Lower leg skin (tissue), 4 donors: ENCODE measurements at regions not wholly inside any gene's neighbourhood (a gene's known extent, or its start where the extent isn't known, plus 50 kb on each side); places are given as distances from the start of the nearest gene placed in this dataset.

Source experiments
- DNase-seq, 2 donors: peaks; one replicate each; pipeline ENCODE4 v3.0.0-alpha.2; 2019; ENCODE audit warnings: low spot score in 2 of 2
- H3K4me3 ChIP-seq: fragments of 200-600 bp; sonication (generic); 2 replicates; pipeline ENCODE4 v1.5.1; 2017; ENCODE audit warnings: mild to moderate bottlenecking, low read depth; ENCODE audit not compliant: poor library complexity, severe bottlenecking
- POLR2A ChIP-seq, 2 donors: fragments of 450-650 bp; IDR thresholded peaks; one replicate each; pipeline ENCODE4 v1.6.1; 2016 to 2017; ENCODE audit warnings: antibody characterized with exemption in 2 of 2, mild to moderate bottlenecking in 1 of 2, moderate library complexity in 1 of 2
- WGBS, 2 donors: methylation state at CpG; one replicate each; pipeline ENCODE4 v1.1.5; 2018; 5-methylcytosine and 5-hydroxymethylcytosine counted together
- intact Hi-C: fragments of 100-400 bp; cut with DNase I; formaldehyde crosslinking; loops from one replicate; pipeline ENCODE4 v1.15.0; 2023; ENCODE audit warnings: low total_unique reads
- TF ChIP-seq, protein P1 (sequence below), 3 donors: fragments of 450-650 bp; IDR thresholded peaks; one replicate each; pipeline ENCODE4 v1.5.1; 2016; ENCODE audit warnings: antibody characterized with exemption in 3 of 3, mild to moderate bottlenecking in 3 of 3, moderate library complexity in 2 of 3

DNA sequence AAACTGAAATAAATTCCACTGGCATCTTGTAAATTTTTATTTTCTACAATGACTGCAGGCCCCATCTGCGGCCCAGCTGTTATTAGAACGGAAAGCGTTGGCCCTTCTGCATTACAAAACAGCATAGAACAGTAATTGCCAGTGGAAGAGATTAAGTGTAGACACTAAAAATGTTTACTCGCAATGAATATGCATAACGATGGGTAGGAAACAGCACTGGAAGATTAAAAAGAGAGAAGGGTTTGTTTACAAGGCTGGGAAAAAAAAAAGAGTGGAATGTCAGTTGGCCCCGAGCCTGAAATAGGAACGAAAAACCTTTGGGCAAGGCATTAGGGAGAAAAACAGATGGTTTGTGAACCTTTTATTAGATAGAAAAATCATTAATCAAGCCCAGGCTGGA lies 275.9 kb upstream of the TCF4 start:
- intact Hi-C loops: no loop called here
- TF ChIP-seq, protein P1, sequence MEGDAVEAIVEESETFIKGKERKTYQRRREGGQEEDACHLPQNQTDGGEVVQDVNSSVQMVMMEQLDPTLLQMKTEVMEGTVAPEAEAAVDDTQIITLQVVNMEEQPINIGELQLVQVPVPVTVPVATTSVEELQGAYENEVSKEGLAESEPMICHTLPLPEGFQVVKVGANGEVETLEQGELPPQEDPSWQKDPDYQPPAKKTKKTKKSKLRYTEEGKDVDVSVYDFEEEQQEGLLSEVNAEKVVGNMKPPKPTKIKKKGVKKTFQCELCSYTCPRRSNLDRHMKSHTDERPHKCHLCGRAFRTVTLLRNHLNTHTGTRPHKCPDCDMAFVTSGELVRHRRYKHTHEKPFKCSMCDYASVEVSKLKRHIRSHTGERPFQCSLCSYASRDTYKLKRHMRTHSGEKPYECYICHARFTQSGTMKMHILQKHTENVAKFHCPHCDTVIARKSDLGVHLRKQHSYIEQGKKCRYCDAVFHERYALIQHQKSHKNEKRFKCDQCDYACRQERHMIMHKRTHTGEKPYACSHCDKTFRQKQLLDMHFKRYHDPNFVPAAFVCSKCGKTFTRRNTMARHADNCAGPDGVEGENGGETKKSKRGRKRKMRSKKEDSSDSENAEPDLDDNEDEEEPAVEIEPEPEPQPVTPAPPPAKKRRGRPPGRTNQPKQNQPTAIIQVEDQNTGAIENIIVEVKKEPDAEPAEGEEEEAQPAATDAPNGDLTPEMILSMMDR (IDR thresholded peaks at IDR 0.05): no peak
- no peak for TF ChIP-seq POLR2A (IDR thresholded peaks at IDR 0.05)
- WGBS, 2 donors: 30 to 36% methylated on average over 7 of the region's 7 CpGs
- no peak overlapping the region for H3K4me3 ChIP-seq
- no peak for DNase-seq

DNA sequence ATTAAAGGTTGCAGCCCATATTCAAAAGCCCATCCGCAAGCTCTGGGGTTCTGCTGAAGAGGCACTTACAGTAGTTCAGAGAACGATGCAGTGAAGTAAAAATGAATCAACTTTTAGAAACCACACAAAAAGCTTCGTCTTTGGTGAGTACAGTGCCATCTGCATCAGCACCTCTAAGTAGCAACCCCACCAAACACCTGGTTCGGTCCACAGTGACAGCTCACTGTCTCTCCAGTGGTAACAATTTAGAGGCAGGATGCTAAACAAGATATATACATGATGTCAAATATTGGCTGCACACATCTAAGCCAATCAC lies 275.4 kb upstream of the TCF4 start:
- no peak for TF ChIP-seq POLR2A (IDR thresholded peaks at IDR 0.05)
- TF ChIP-seq, protein P1 (IDR thresholded peaks at IDR 0.05): no peak
- DNase-seq: no peak
- WGBS, 2 donors: 66 to 88% methylated on average over 4 of the region's 4 CpGs
- H3K4me3 ChIP-seq: no peak overlapping the region
- intact Hi-C loops: no loop called here

DNA sequence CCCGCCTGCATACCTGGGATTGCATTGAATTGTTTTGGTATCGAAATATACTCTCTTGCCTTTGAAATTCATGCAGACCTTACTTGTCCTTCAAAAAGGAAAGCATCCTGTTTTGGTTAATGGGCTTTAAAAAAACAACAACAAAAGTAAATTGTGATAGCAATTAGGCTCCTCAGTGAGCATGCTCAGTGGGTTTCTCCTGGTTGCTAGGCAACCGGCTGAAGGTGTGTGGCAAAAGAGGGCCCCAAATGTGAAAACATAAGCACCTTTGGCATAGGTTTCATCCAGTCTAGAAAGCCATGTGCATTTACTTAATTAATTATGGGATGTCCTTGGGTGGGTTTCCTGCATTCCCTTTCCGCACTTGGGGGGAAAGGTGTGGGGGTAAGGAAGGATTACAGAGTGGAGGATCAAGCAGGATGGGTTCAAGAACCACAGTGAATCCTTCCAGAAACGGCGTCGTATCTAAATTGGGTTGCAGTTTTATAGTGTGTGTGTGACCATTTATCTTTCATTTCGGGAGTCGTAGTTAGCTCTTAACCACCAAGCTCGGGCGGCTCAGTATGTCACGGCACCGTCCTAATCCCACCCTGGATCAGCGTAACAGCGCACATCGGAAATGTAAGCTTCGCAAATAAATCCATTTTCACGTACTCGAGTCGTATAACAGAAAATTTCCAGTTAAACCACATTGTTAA lies 274.9 kb upstream of the TCF4 start:
- intact Hi-C loops: no loop called here
- no peak for DNase-seq
- 81 to 82% methylated on average over 20 of the region's 20 CpGs for WGBS, 2 donors
- H3K4me3 ChIP-seq: no peak overlapping the region
- TF ChIP-seq POLR2A (IDR thresholded peaks at IDR 0.05): no peak
- TF ChIP-seq, protein P1 (IDR thresholded peaks at IDR 0.05): no peak

DNA sequence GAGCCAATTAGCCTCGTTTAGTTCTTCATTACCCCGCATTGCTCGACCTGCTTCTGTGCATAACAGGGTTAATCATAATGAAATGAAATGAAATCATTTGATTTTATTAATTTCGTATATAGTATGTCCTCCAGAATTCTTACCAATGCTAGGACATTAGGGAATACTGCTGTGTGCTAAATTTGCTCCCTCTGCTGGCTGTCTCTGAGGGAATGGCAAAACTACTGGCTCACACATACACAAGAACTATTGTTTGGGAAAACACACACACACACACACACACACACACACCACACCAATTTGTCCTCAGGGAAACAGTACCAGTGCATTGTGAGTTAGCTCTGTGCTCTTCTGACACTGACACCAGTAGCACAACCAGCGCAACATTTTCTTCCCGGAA lies 273.3 kb upstream of the TCF4 start:
- H3K4me3 ChIP-seq: no peak overlapping the region
- intact Hi-C loops: no loop called here
- 64 to 67% methylated on average over 6 of the region's 6 CpGs for WGBS, 2 donors
- TF ChIP-seq, protein P1 (IDR thresholded peaks at IDR 0.05): no peak
- TF ChIP-seq POLR2A (IDR thresholded peaks at IDR 0.05): no peak
- DNase-seq: no peak

DNA sequence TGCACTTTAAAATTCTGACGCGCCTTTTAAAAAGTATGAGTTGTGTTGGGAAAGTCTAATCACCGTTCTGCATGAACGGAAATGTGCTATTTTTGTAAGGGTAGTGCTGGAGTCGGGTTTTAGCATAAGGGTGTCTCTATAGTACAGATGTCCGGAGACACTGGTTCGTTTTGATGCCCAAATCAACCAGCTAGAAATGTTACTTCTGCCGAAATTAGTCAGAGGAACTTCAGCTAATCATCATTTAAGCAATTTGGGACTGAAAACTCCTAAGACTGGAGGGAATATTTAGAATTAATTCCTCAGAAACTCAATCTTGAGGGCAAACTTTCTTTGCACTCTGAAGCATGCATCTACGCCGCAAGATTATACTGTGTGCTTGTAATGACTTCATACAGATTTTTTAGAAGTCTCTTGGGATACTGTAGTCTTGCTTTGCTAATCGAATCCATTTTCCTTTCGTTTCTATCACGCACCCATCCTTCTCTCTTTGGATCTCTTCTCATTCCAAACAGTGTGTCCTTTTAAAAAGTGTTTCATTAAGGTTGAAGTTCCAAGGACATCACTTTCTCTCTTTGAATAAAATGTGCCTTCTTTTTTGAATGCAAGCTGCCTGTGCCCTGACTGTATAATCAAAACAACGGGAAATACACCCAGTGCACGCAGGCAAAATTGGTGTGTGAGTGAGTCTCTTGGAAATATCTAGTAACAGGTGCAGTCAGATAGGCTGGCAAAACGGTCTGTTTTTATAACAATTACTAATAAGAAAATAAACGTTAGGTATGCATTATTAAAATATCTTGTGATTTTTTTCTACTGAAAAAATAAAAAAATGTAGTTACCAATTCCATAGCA lies 270.9 kb upstream of the TCF4 start:
- intact Hi-C loops: no loop called here
- no peak for TF ChIP-seq POLR2A (IDR thresholded peaks at IDR 0.05)
- TF ChIP-seq, protein P1 (IDR thresholded peaks at IDR 0.05): no peak
- H3K4me3 ChIP-seq: no peak overlapping the region
- no peak for DNase-seq
- 62% methylated on average over 17 of the region's 17 CpGs for WGBS, 2 donors
